Inflammatory macrophage treated with lipopolysaccharide for 4 hours (primary cell): ENCODE measurements at regions not wholly inside any gene's neighbourhood (a gene's known extent, or its start where the extent isn't known, plus 50 kb on each side); places are given as distances from the start of the nearest gene placed in this dataset.

ENCODE experiments used
- DNase-seq: peaks from one replicate; pipeline ENCODE4 v3.0.0-alpha.2; 2020

GRCh38 chr18:73670524-73670923 lies 477.1 kb downstream of the FBXO15 start:
- no peak for DNase-seq

- DNase-seq = no peak
These were observed 477.6 kb downstream of the FBXO15 start for GRCh38 chr18:73670039-73670438.

GRCh38 chr18:73669297-73669696 lies 478.3 kb downstream of the FBXO15 start:
- no peak for DNase-seq

- DNase-seq = no peak
These were observed 479.6 kb downstream of the FBXO15 start for GRCh38 chr18:73668051-73668450.

GRCh38 chr18:73666772-73667171 lies 480.9 kb downstream of the FBXO15 start:
- no peak for DNase-seq

GRCh38 chr18:73664896-73665295 lies 482.7 kb downstream of the FBXO15 start:
- DNase-seq = no peak

- no peak for DNase-seq
These were observed 484.1 kb downstream of the FBXO15 start for GRCh38 chr18:73663581-73663980.

GRCh38 chr18:73662421-73662820 lies 485.2 kb downstream of the FBXO15 start:
- DNase-seq = no peak

GRCh38 chr18:73660931-73661856 lies 486.4 kb downstream of the FBXO15 start:
- no peak for DNase-seq

- no peak for DNase-seq
These were observed 490.9 kb downstream of the FBXO15 start for GRCh38 chr18:73656691-73657090.

- no peak for DNase-seq
These were observed 493.8 kb downstream of the FBXO15 start for GRCh38 chr18:73653827-73654226.

- no peak for DNase-seq
These were observed 494.4 kb downstream of the FBXO15 start for GRCh38 chr18:73653251-73653650.

GRCh38 chr18:73647391-73647790 lies 500.2 kb downstream of the FBXO15 start:
- no peak for DNase-seq

- DNase-seq = no peak
These were observed 500.9 kb downstream of the FBXO15 start for GRCh38 chr18:73646772-73647171.

- DNase-seq = no peak
These were observed 501.4 kb downstream of the FBXO15 start for GRCh38 chr18:73646196-73646595.

GRCh38 chr18:73645160-73645715 lies 502.4 kb downstream of the FBXO15 start:
- no peak for DNase-seq

GRCh38 chr18:73639788-73640187 lies 507.8 kb downstream of the FBXO15 start:
- DNase-seq = no peak

GRCh38 chr18:73638709-73639108 lies 508.9 kb downstream of the FBXO15 start:
- no peak for DNase-seq

GRCh38 chr18:73636355-73636754 lies 511.3 kb downstream of the FBXO15 start:
- no peak for DNase-seq

GRCh38 chr18:73626859-73627258 lies 520.8 kb downstream of the FBXO15 start:
- no peak for DNase-seq

- DNase-seq = no peak
These were observed 521.4 kb downstream of the FBXO15 start for GRCh38 chr18:73626221-73626620.

GRCh38 chr18:73621091-73621490 lies 526.5 kb downstream of the FBXO15 start:
- DNase-seq = no peak

- no peak for DNase-seq
These were observed 529.7 kb downstream of the FBXO15 start for GRCh38 chr18:73617981-73618380.

- DNase-seq = no peak
These were observed 532.1 kb downstream of the FBXO15 start for GRCh38 chr18:73615506-73615905.

GRCh38 chr18:73614812-73615211 lies 532.8 kb downstream of the FBXO15 start:
- no peak for DNase-seq
